Astrocyte (in vitro differentiated cells and primary cell): ENCODE measurements at regions not wholly inside any gene's neighbourhood (a gene's known extent, or its start where the extent isn't known, plus 50 kb on each side); places are given as distances from the start of the nearest gene placed in this dataset.

Experiments
- CTCF ChIP-seq: IDR thresholded peaks from 2 replicates; pipeline ENCODE4 v1.5.1; 2011; ENCODE audit warnings: low read depth, mild to moderate bottlenecking, inconsistent platforms, low read length, moderate library complexity; ENCODE audit not compliant: insufficient read depth
- EZH2 ChIP-seq: IDR thresholded peaks from 2 replicates; pipeline ENCODE4 v1.6.1; 2012; ENCODE audit warnings: mild to moderate bottlenecking, low read length, inconsistent platforms; ENCODE audit not compliant: insufficient read depth

GRCh38 chr7:41403291-41403690 lies 299.6 kb downstream of the INHBA start:
- TF ChIP-seq CTCF, result no peak
- no peak for TF ChIP-seq EZH2
